ENCODE measurements at regions not wholly inside any gene's neighbourhood (a gene's known extent, or its start where the extent isn't known, plus 50 kb on each side); places are given as distances from the start of the nearest gene placed in this dataset.
A peak's percentile ranks its signal among the peaks of the same experiment; 100 is the strongest.

DNA sequence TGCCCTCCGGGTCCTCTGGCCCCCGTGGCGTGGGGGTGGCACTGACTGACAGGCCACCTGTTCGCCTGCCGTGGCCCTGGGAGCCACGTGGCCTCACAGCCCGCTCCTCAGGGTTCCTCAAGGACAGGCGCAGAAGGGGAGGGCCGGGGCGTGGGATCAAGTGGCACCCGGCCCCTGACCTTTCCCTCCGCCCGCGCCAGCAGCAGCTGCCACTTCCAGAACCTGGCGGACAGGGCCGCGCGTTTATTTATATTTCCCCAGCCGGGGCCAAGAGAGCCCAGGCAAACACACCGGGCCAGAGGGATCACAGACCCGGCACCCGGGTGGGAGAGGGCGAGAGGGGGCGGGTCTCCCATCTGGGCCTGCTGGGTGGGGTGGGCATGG is 92.6 kb downstream of the RFLNA start:
- WGBS, 2 donors = 46 to 64% methylated on average over 18 to 24 of the region's 24 CpGs
- Histone ChIP-seq H3K27me3 (ENCODE audit: control insufficient read depth in 3 of 3, insufficient read depth in 3 of 3, low read length in 2 of 3) (no peaks in the 10 kb centered on the region), H3K36me3 (ENCODE audit: control insufficient read depth in 4 of 4, insufficient read depth in 4 of 4, low read length in 4 of 4) (peaks cover 0 to 24% (median 12%) of the 10 kb centered on the region in 4 donors), H3K9me3 (ENCODE audit: control insufficient read depth in 4 of 4, insufficient read depth in 3 of 4, low read length in 3 of 4) (no peaks in the 10 kb centered on the region), H3K4me1 (ENCODE audit: control insufficient read depth in 5 of 5, insufficient read depth in 5 of 5, low read length in 5 of 5) (peaks cover 3 to 42% (median 32%) of the 10 kb centered on the region in 5 donors), H3K9ac (ENCODE audit: insufficient read depth in 1 of 2, low read length in 2 of 2) (no peak overlapping the region), H3K27ac (ENCODE audit: low read depth in 1 of 2, low read length in 1 of 2) (peak overlapping the region; percentile 59 to 73), H3K4me3 (no peak overlapping the region)
- TF ChIP-seq, protein P1, sequence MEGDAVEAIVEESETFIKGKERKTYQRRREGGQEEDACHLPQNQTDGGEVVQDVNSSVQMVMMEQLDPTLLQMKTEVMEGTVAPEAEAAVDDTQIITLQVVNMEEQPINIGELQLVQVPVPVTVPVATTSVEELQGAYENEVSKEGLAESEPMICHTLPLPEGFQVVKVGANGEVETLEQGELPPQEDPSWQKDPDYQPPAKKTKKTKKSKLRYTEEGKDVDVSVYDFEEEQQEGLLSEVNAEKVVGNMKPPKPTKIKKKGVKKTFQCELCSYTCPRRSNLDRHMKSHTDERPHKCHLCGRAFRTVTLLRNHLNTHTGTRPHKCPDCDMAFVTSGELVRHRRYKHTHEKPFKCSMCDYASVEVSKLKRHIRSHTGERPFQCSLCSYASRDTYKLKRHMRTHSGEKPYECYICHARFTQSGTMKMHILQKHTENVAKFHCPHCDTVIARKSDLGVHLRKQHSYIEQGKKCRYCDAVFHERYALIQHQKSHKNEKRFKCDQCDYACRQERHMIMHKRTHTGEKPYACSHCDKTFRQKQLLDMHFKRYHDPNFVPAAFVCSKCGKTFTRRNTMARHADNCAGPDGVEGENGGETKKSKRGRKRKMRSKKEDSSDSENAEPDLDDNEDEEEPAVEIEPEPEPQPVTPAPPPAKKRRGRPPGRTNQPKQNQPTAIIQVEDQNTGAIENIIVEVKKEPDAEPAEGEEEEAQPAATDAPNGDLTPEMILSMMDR (IDR thresholded peaks at IDR 0.05; ENCODE audit: control extremely low read depth, extremely low read depth) = no peak
- ATAC-seq (ENCODE audit: insufficient read depth, low FRiP score) = no peak
- no peak for DNase-seq

DNA sequence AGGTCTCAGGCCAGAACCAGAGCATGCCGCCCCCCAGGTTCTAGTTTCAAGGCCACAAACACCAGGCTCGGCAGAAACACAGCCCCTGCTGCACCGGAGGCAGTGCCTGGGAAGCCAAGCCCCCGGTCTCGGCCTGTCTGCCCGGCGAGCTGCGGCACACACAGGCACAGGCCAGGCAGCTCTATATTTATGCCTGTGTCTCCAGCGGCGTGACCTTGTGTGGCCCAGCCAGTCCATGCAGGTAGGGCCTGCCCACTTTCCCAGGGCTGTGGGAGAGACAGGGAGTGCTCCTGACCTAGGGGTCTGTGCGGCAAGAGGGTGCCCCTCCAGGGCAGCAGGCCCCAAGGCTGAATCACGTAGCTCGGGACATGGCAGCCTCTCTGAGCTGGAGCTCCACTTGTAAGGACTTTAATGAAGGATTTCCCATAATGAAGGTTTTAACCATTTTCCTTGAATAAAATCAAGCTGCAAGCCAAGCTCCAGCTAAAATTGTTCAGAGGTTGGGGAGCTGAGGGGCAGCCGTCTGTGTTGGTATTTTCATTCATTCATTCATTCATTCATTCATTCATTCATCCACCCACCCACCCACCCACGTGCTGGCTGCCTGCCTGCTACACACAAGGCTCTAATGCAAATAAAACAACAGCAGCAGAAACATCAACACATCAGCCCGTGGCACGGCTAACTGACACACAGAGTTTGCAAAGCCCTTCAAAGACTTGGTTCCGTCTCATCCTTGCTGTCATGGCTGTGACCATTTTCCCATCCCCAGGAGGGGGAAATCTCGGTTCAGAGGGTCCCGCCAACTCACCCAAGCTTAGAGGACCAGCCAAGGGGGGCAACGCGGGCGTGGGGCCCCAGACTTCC is 92.0 kb downstream of the RFLNA start:
- H3K4me3 ChIP-seq = no peak overlapping the region
- TF ChIP-seq, protein P1 (IDR thresholded peaks at IDR 0.05; ENCODE audit: control extremely low read depth, extremely low read depth) = no peak
- no peak overlapping the region for H3K9ac ChIP-seq (ENCODE audit: insufficient read depth in 1 of 2, low read length in 2 of 2)
- peak overlapping the region; percentile 59 to 73 for H3K27ac ChIP-seq (ENCODE audit: low read depth in 1 of 2, low read length in 1 of 2)
- DNase-seq (no peak), ATAC-seq (ENCODE audit: insufficient read depth, low FRiP score) (no peak)
- H3K9me3 ChIP-seq (ENCODE audit: control insufficient read depth in 4 of 4, insufficient read depth in 3 of 4, low read length in 3 of 4) = no peaks in the 10 kb centered on the region
- 70 to 82% methylated on average over 23 of the region's 23 CpGs for WGBS, 2 donors
- peaks cover 10 to 42% (median 29%) of the 10 kb centered on the region in 5 donors for H3K4me1 ChIP-seq (ENCODE audit: control insufficient read depth in 5 of 5, insufficient read depth in 5 of 5, low read length in 5 of 5)
- peaks cover 0 to 24% (median 13%) of the 10 kb centered on the region in 4 donors for H3K36me3 ChIP-seq (ENCODE audit: control insufficient read depth in 4 of 4, insufficient read depth in 4 of 4, low read length in 4 of 4)
- H3K27me3 ChIP-seq (ENCODE audit: control insufficient read depth in 3 of 3, insufficient read depth in 3 of 3, low read length in 2 of 3) = no peaks in the 10 kb centered on the region

DNA sequence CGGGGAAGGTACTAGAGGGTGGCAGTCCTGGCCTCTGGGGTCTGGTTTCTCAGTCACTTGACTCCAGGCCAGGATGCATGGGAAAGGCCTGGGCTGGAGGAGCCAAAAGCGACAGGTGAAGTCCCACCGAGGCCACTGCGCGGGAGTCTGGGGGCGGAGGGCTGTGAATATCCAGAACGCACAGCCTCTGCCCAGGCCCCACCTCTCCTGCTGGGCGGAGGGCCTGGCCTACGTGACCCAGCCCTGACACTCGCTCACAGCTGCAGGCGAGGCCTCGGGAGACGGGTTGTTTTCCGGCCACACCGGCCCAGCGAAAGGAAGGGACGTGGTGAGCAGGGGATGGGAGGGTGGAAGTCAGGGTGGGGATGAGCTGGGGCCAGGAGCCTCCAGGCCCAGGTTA is 91.2 kb downstream of the RFLNA start:
- Histone ChIP-seq H3K4me1 (ENCODE audit: control insufficient read depth in 5 of 5, insufficient read depth in 5 of 5, low read length in 5 of 5) (peaks cover 15 to 42% (median 33%) of the 10 kb centered on the region in 5 donors), H3K4me3 (no peak overlapping the region), H3K27ac (ENCODE audit: low read depth in 1 of 2, low read length in 1 of 2) (peak overlapping the region in 1 of 2 donors; percentile 61), H3K27me3 (ENCODE audit: control insufficient read depth in 3 of 3, insufficient read depth in 3 of 3, low read length in 2 of 3) (no peaks in the 10 kb centered on the region), H3K36me3 (ENCODE audit: control insufficient read depth in 4 of 4, insufficient read depth in 4 of 4, low read length in 4 of 4) (peaks cover 0 to 24% (median 15%) of the 10 kb centered on the region in 4 donors), H3K9me3 (ENCODE audit: control insufficient read depth in 4 of 4, insufficient read depth in 3 of 4, low read length in 3 of 4) (no peaks in the 10 kb centered on the region), H3K9ac (ENCODE audit: insufficient read depth in 1 of 2, low read length in 2 of 2) (no peak overlapping the region)
- ATAC-seq (ENCODE audit: insufficient read depth, low FRiP score) = no peak
- WGBS, 2 donors = 80 to 81% methylated on average over 17 of the region's 17 CpGs
- no peak for DNase-seq
- TF ChIP-seq, protein P1 (IDR thresholded peaks at IDR 0.05; ENCODE audit: control extremely low read depth, extremely low read depth) = no peak
